GM19239 (cell line): ENCODE measurements at regions not wholly inside any gene's neighbourhood (a gene's known extent, or its start where the extent isn't known, plus 50 kb on each side); places are given as distances from the start of the nearest gene placed in this dataset.

Source experiments
- DNase-seq: peaks from one replicate; pipeline ENCODE4 v3.0.0; 2011; ENCODE audit warnings: low spot score; ENCODE audit not compliant: insufficient read length
- FAIRE-seq: peaks from 2 replicates; lab custom pipeline; 2011; peaks lifted over from hg19 to GRCh38; lab: Jason Lieb, UNC

GRCh38 chr15:69723404-69724096 lies 270.9 kb downstream of the RPLP1 start:
- DNase-seq (no peak), FAIRE-seq (no peak)

GRCh38 chr15:69724333-69724732 lies 271.7 kb downstream of the RPLP1 start:
- FAIRE-seq: no peak
- no peak for DNase-seq

GRCh38 chr15:69725275-69725674 lies 272.7 kb downstream of the RPLP1 start:
- no peak for FAIRE-seq

GRCh38 chr15:69725957-69726356 lies 273.3 kb downstream of the RPLP1 start:
- FAIRE-seq: no peak
- DNase-seq: no peak

More at GRCh38 chr15:69725275-69725674, 272.7 kb downstream of the RPLP1 start:
- DNase-seq: no peak

GRCh38 chr15:69727121-69727924 lies 274.7 kb downstream of the RPLP1 start:
- DNase-seq (no peak), FAIRE-seq (no peak)

GRCh38 chr15:69729167-69729748 lies 276.6 kb downstream of the RPLP1 start:
- FAIRE-seq: peak; percentile 61
- peak; percentile 57 for DNase-seq

GRCh38 chr15:69730281-69731080 lies 277.9 kb downstream of the RPLP1 start:
- DNase-seq (no peak), FAIRE-seq (no peak)

GRCh38 chr15:69731081-69731330 lies 278.4 kb downstream of the RPLP1 start:
- no peak for FAIRE-seq
- no peak for DNase-seq

GRCh38 chr15:69731581-69731980 lies 279.0 kb downstream of the RPLP1 start:
- no peak for DNase-seq
- FAIRE-seq: no peak

GRCh38 chr15:69732133-69732532 lies 279.5 kb downstream of the RPLP1 start:
- DNase-seq: no peak
- no peak for FAIRE-seq

GRCh38 chr15:69734699-69735098 lies 282.1 kb downstream of the RPLP1 start:
- no peak for FAIRE-seq
- no peak for DNase-seq

GRCh38 chr15:69735121-69735520 lies 282.5 kb downstream of the RPLP1 start:
- no peak for FAIRE-seq

GRCh38 chr15:69736161-69736560 lies 283.5 kb downstream of the RPLP1 start:
- DNase-seq (no peak), FAIRE-seq (no peak)

More at GRCh38 chr15:69735121-69735520, 282.5 kb downstream of the RPLP1 start:
- no peak for DNase-seq

GRCh38 chr15:69737916-69738315 lies 285.3 kb downstream of the RPLP1 start:
- FAIRE-seq: no peak
- DNase-seq: no peak

GRCh38 chr15:69740684-69741083 lies 288.1 kb downstream of the RPLP1 start:
- FAIRE-seq: no peak

GRCh38 chr15:69742361-69742760 lies 289.7 kb downstream of the RPLP1 start:
- DNase-seq (no peak), FAIRE-seq (no peak)

More at GRCh38 chr15:69740684-69741083, 288.1 kb downstream of the RPLP1 start:
- no peak for DNase-seq

- DNase-seq: no peak
- FAIRE-seq: no peak
These were observed 290.5 kb downstream of the RPLP1 start for GRCh38 chr15:69743091-69743490.

GRCh38 chr15:69744391-69745162 lies 292.0 kb downstream of the RPLP1 start:
- FAIRE-seq (no peak), DNase-seq (no peak)

GRCh38 chr15:69747193-69747592 lies 294.6 kb downstream of the RPLP1 start:
- no peak for FAIRE-seq
- no peak for DNase-seq

GRCh38 chr15:69748131-69748530 lies 295.5 kb downstream of the RPLP1 start:
- FAIRE-seq (no peak), DNase-seq (no peak)
